ENCODE measurements at regions not wholly inside any gene's neighbourhood (a gene's known extent, or its start where the extent isn't known, plus 50 kb on each side); places are given as distances from the start of the nearest gene placed in this dataset.
"Not testable (repeated sequence)": the region's sequence is repeated elsewhere in the genome, so short reads cannot be mapped to it uniquely, and the experiment has no call there.

DNA sequence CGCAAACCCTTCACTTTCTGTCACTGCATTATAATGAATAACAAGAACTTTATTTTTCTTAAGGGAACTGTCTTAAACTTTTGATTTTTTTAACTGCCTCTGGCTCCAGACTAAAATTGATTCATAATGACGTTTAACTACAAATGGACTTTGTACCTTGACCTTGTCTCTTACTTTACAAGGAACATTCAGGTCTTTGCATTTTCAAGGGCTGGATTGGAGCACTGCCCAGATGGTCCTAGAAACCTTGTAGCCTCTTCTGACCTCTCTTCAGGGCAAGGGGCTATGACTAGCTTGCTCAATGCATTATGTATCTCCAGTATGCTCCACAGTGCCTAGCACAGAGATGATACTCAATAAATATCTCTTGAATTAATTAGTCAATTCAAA, 612.6 kb upstream of the CLINT1 start:
- DNase-seq = no peak

DNA sequence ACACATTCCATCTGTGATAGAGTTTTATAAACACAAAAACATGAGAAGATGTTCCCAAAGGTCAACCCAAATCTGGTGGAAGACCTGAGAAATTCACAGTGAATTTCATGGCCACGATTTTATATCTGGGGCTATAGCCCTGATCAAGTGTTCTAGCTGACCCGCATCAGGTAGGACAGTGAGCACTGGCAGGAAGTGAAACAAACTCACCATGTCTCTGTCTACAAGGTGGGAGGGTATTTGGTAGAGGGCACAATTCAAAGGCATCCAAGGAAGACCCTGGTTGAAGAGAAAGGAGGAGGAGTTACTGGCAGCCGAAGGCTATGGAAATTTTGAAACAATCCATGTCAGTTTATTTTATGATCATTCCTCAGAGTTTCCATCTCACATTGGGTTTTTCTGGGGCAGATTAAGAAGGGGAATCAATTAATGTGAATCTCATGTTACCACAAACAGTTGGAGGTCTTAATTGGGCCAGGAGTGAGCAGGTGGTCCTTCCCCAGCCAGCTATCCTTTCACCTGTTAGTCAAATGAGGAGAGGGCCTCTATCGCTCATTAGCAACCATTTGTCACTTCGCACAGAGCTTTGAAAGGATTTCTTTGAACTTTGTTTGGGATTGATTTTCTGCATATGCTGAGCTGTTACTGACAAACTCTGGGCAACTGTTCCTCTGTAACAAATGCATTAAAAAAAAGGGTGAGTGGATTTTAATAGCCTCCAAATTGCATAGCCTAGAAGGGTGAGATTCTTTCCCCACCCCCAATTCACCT, 612.0 kb upstream of the CLINT1 start:
- DNase-seq = no peak

DNA sequence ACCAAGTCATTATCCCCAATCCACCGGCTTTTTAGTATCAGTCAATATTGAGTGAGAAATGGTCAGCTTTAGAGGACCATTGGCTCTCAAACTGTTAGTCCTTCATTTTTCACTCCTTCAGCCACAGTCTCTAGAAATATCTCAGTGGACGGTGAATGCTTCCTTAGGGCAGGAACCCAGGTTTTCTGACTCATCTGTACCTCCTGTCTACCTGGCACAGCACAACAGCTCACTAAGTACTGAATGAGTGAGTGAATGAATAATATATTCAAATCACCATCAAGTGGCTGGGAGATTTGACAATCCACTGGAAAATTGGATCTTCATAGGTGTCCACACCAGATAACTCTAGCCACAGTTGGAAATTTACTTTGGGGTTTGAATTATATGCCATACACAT, 609.5 kb upstream of the CLINT1 start:
- no peak for DNase-seq

DNA sequence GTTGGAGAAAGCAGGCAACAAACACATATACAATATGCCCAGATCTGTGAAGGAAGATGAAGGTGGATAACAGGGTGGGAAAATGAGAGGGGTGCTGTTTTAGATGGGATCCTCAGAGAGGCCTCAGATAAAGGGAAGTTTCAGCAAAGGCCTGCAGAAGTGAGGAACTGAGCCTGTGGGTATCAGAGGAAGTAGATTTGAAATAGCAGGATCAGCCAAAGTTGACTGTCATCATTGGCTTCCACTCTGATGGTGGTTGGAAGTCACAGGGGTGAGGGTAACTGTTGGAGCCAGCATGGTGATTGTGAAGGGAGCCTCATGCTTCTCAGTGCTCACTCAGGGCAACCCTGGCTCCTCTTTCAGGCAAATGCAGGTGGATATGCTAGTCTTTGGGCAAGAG, 607.2 kb upstream of the CLINT1 start:
- no peak for DNase-seq

DNA sequence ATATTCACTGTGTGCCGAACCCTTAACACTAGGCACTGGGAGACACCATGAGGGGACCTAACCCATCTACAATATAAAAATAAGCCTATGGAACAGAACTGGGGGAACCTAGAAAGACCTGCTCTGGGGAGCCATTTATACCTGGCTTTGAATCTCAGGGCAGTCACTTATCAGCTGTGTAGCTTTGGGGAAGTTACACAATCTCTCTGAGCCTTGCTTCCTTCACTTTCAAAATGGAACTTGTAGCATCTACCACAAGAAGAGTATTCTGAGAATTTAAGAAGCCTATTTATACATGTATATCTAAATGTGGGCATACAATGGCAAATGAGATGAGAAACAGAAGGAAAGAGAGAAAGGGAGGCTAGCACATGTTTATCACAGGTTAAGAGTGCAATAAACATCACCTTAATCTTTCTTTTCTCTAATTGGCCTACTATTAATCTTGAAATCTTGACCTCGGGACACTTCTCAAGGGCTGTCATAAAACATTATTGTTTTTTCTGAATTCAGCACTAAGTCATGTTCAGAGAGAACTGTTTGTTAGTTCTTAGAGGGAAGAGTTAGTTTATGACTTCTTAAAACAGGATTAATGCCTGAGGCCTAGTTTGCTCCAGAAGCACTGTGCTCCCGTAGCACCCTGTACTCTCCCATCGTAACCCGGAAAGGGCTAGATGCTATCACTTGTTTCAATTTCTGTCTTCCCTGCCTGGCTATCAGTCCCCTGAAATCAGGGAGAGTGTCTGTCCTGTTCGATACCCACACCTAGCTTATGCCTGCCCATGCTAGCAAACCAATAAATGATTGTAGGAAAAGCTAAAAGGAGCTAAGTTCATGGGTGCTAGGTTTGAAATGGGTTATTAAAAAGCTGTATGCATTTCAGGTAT, 606.4 kb upstream of the CLINT1 start:
- no peak for DNase-seq

DNA sequence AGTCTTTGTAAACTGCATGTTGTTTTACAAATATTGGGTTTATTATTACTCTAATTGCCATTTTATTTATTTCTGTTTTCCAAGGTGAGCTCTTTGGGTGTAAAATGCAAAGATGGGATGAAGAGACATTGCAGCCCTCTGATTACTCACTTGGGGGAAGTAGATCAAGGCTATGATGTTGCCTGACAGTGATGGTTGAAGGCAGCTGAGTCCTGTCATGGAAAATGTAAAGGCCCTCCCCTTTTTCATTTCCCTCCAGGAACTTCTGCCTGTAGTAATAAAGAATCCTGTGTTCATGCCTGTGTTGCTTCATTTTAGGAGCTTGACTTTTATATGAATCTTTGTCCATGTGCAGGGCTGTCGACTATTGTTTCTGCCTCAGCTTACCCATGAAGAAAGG, 605.4 kb upstream of the CLINT1 start:
- no peak for DNase-seq

DNA sequence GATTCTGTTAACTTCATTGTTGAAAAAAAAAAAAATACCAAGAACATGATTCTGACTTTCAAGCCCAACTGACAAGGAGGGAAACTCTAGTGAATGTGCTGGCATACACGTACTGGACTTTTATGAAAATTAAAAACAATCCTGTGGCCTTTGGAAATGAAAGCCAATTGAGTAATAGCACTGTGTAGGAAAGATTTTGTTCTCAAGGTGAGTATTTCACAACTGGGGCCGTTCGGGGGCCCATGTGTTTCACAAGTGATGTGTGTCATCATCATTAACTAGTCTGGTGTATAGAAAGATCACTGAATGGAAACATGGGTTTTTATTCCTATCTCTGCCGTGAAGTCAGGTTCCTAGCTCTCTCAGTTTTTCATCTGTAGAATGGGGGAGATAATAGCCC, 605.0 kb upstream of the CLINT1 start:
- no peak for DNase-seq

DNA sequence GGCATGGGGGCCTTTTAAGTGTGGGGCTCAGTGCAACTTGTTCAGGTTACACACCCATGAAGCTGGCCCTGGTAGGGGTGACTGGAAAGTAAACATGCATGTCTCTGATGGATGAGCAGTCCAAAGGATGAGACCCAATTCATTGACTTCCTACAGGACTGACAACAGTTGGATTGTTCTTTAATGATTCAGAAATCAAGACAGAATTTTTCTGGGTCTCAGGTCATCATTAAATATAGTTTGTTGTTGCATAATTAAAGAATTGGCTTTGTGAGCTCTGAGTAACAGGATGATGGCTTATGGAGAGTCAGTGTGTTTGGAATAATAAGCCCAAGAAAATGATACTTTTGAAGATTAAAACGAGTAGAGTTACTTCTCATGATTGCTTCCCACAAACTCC, 604.2 kb upstream of the CLINT1 start:
- DNase-seq = no peak

DNA sequence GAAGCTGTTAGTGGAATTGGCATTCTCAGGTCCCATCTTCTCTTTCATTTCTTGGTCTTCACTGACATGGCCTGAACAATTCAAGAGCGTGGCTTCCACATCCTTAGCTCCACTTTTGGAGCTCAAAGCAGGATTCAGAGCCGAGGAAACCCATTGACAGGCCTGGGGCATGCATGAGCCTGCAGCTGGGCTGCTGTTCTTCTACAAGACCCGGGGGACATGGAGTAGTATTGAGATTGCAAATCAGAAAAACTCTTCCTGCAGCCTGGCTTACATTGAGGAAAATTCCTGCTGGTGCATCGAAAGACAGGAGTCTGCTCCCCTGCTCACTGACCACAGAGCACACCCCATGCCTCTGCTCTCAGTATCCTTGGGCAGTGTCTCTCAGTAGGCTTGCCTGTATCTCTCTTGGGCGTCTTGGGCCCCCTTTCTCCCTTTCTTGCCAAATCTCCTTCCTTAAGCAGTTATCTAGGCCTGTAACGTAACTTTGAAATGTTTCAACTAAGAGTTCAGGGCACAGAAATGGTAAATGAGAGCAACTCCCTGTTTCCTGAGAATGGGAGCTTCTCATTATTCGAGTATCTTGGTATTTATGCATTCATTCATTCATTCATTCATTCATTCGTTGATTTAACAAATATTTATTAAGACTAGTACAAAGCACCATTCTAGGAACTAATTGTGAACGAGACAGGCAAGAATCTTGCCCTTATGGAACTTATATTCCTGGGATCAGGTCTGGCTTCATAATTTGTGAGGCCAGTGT, 603.6 kb upstream of the CLINT1 start:
- DNase-seq = no peak

DNA sequence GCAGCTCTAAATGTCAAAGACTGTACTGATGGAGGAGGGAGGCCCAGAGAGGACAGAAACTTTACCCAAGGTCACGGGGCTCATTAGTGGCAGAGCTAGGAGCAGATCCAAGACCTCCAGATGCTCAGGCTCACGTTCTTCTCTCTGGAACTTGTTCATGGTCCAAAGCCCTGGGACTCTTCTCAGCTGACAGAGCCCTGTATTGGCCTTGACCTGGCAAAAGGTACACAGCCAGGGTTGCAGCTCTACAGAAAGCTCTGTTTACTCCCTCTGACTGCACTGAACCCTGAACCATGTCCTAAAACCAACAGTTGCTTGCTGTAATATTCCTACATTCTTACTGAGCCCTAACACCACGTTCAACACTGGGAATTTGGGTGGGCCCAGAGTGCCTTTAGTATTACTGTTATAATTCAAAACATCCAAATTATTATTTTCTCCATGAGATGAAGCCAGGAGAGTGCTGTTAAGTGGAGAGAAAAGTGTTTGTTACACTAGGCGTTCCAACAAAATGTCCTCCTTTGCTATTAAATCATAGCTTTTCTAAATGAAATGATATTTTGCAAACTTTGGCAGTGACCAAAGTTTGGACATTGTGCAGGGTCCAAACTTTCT, 602.4 kb upstream of the CLINT1 start:
- no peak for DNase-seq

DNA sequence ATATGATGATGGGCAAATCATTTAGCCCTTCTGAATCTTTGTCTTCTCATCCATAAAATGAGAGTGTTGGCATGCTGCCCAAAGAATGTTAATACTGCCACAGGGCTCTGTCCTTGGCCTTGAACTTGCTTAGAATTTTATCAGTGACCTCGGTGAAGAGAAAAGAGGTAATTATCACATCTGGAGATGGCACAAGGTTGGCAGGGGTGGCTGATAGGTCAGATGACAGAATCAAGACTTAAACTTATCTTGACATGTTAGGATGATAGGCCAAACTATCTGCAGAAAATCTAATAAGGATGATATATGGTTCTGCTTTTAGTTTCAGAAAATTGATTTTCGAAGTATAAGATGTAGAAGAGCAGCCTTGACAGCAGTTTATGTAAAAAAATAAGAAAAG, 599.1 kb upstream of the CLINT1 start:
- DNase-seq = no peak

DNA sequence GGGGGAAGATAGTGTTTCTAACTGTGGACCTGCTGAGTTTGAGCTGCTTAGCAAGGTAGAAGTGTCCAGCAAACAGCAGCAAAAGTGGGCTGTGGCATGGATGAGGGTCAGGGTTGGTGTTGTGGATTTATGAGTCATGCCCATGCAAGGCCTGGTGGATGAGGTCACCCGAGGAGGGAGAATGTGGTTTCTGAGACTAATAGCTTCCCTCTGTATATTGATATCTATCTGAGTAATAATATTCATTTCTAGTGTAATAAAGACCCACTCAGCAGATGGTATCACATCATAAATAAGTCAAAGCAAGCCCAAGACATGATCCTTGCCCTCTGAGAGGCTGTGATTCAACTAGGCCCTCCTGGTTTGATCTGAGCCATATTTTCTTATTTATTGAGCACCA, 597.8 kb upstream of the CLINT1 start:
- no peak for DNase-seq

DNA sequence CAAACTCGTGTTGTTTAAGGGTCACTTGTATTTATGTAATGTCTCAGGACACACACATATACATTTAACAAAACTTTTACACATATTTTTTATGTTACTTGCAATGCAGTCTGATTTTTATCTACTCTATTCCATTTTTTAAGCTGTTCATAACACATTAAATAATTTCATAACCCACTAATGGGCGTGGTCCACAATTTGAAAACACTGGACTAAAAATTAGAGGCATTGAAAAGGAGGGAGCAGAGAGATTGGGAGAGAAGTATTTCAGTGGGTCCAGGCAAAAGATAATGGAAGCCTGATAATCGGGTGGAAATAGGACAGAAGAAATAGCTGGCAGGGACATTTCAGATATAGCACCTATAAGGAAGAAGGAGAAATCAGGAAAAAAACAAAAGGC, 597.3 kb upstream of the CLINT1 start:
- DNase-seq = no peak

DNA sequence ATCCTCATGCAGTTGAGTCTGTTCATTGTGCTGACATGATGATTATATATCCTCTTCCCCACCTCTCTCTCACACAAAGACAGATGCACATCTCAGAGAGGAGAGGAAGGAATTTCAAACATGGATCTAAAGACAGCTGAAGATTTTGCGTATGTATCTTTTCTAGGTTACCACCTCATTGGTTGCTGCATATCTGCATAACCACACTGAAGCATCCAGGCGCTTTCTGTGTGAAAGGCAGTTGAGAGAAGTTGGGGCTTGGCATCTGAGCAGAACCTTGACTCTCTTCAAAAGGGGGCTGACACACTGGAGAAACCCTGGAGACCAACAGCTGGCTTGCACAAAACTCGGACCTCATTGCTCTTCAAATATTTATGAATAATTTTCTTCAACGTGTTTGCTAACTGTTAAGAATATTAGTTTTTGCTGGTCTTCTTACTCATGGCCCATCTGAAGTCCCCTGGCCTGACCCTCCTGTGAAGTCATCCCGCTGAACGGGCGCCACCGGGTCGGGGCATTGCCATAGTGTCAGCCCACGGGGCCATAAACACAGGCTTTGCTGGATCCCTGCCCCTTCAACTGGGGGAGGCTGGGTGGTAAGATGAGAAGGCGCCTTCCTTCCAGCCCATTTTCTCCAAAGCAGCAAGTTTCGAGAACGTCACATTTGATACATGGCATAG, 593.2 kb upstream of the CLINT1 start:
- no peak for DNase-seq

DNA sequence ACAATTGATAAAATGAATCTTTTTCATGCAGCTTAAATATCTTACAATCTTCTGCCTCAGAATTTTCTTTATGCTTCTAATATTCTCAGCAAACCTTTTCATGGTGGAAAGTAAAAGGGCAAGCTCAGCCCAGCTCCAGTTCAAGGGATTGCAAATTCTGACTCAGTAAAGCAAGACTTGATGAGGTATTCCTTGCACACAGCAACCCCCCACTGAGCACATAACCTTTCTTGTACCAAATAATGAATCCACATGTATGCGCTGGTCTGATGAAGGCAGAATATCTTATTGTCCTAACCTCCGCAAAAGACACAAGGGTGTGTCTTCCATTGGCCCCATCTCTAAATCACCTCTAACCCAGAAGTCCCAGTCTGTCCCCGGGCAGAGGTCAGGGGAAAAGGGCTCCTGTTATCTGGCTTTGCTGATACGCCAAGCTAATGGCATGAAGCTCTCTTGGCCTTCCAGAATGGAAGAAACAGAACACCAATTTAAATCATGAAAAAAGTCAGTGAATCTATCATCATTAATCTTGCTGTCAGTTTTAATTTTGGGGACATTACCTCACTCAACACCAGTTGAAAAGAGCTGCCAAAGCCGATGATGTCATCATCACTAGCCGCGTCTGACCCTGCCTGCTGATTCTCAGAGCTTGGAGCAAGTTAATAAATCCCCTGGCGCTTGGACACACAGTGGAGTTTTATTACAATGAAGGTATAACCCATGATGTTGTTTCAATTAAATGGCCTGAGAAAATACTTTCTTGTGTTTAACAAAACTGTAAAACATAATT, 592.5 kb upstream of the CLINT1 start:
- DNase-seq = peak; percentile 8

DNA sequence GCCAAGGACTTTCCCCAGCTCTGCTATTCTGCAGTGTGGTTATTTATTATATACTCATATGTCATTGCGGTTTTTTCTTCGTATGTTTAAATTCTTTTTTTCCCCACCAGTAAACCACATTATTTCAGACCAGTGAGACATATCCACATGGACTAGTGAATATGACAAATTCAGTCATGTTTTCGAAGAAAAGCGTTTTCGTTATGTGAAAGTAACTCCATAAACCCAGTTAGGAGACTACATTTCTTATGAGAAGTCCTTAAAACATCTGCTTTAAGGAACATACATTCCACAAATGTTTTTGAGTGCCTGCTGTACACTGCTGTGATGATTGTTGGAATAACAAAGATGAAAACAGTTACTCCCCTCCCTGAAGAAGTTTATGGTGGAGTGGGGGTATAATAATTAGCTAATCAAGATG, 591.8 kb upstream of the CLINT1 start:
- DNase-seq = no peak

DNA sequence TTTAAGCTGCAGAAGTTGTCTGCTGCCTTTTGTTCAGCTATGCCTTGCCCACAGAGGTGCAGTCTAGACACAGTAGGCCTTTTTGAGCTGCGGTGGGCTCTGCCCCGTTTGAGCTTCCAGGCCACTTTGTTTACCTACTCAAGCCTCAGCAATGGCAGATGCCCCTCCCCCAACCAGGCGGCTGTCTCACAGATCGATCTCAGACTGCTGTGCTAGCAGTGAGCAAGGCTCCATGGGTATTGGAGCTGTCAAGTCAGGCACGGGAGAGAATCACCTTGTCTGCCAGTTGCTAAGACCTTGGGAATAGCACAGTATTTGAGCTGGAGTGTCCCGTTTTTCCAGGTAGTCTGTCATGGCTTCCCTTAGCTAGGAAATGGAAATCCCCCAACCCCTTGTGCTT, 587.8 kb upstream of the CLINT1 start:
- not testable (repeated sequence) for DNase-seq

DNA sequence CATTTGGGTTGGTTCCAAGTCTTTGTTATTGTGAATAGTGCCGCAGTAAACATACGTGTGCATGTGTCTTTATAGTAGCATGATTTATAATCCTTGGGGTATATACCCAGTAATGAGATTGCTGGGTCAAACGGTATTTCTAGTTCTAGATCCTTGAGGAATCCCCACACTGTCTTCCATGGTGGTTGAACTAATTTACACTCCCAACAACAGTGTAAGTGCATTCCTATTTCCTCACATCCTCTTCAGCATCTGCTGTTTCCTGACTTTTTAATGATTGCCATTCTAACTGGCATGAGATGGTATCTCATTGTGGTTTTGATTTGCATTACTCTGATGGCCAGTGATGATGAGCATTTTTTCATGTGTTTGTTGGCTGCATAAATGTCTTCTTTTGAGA, 580.3 kb upstream of the CLINT1 start:
- not testable (repeated sequence) for DNase-seq

DNA sequence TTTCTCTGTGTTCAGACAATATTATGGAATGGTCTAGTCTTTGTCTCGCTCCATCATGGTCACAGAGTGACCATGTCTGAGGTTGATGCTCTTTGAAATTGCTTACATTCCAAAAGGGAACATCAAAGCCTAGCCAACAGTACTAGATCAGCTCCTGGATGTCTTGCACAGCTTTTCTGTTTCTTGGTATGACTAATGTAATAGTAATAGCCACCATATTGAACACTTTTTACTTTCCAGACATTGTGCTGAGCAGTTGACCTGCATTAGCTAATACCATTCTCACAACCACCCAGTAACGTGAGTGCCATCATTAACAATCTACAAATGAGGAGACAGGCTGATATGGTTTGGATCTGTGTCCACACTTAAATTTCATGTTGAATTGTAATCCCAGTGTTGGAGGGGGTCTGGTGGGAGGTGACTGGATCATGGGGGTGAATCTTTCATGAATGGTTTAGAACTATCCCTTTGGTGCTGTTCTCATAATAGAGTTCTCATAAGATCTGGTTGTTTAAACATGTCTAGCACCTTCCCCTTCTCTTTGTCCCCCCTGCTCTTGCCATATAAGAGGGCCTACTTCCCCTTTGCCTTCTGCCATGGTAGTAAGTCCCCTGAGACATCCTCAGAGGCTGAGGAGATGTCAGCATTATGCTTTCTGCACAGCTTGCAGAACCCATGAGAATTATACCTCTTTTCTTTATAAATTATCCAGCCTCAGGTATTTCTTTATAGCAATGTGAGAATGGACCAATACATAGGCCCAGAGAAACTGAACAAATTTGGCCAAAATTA, 577.5 kb upstream of the CLINT1 start:
- no peak for DNase-seq

DNA sequence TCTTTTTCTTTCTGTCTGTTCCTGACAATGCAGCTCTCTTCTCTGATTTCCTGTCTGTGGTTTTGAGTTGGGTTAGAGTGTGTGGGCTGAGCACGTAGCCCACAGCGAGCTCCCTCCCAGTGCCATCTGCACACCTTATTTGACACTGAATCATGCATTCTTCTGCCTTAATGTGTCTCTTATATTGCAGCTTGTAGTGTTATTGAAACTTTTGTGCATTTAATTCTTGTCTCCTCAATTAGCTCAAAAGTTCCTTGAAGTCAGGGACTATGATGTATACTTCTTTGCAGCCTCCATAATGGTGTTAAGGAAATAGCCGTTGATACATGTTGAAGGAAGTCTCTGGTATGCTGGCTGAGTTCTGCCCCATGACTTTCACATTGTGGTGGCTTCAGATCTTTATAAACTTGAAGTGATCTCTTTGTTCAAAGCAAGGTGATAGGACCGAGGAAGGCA, 576.2 kb upstream of the CLINT1 start:
- no peak for DNase-seq

DNA sequence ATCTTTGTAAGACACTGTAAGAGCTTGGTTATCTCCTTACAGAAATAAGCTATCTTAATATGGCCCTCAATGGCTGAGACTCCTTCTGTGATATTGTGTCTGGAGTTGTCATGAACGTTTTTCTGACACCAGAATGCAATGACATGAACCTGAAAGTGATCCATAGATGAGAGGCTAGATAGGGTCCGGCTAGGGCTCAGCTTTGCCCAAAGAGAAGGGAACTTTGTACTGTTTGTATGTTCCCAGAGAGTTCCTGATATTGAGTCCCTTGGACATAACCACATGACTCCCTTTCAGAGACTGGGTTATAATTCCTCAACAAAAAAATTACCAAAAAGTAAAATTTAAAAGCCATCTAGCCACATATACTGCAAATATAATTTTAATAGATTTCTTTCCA, 575.8 kb upstream of the CLINT1 start:
- DNase-seq = no peak
